Body of pancreas (tissue), 4 donors: ENCODE measurements at regions not wholly inside any gene's neighbourhood (a gene's known extent, or its start where the extent isn't known, plus 50 kb on each side); places are given as distances from the start of the nearest gene placed in this dataset.

Source experiments
- ATAC-seq: fragments of 150-250 bp; one replicate; pipeline ENCODE4 v1.9.1; 2016
- DNase-seq, 4 donors: peaks; one replicate each; pipeline ENCODE4 v3.0.0-alpha.2; 2019
- H3K27ac ChIP-seq, 4 donors: fragments of 200-600 bp; sonication (generic); 1 replicate in 3 of 4; 2 replicates in 1 of 4; pipeline versions ENCODE4 v1.5.1 to v1.6.1; 2016 to 2019; ENCODE audit warnings: mild to moderate bottlenecking in 1 of 4, mixed read lengths in 1 of 4, moderate library complexity in 1 of 4
- H3K27me3 ChIP-seq, 2 donors: fragments of 200-600 bp; sonication (generic); one replicate each; pipeline ENCODE4 v1.6.0; 2016; ENCODE audit warnings: mild to moderate bottlenecking in 1 of 2
- H3K36me3 ChIP-seq, 2 donors: fragments of 200-600 bp; sonication (generic); replicated peaks in 1 of 2; 2 replicates each; pipeline ENCODE4 v1.5.1; 2016; ENCODE audit warnings: low read depth in 2 of 2; ENCODE audit not compliant: insufficient read depth in 1 of 2
- H3K4me1 ChIP-seq: fragments of 200-600 bp; sonication (generic); one replicate; pipeline ENCODE4 v1.6.0; 2016
- H3K4me3 ChIP-seq, 2 donors: fragments of 200-600 bp; sonication (generic); 1 replicate in 1 of 2; 2 replicates in 1 of 2; pipeline ENCODE4 v1.5.1; 2016 to 2019
- H3K9me3 ChIP-seq, 3 donors: fragments of 200-600 bp; sonication (generic); 1 replicate in 2 of 3; 2 replicates in 1 of 3; pipeline ENCODE4 v1.5.1; 2016
- POLR2A ChIP-seq, 3 donors: fragments of 450-650 bp; IDR thresholded peaks; one replicate each; pipeline ENCODE4 v1.6.1; 2016; ENCODE audit warnings: antibody characterized with exemption in 3 of 3, mild to moderate bottlenecking in 2 of 3
- WGBS, 2 donors: methylation state at CpG; one replicate each; pipeline ENCODE4 v1.1.5; 2017; 5-methylcytosine and 5-hydroxymethylcytosine counted together
- intact Hi-C: fragments of 100-400 bp; cut with DNase I; formaldehyde crosslinking; loops from one replicate; pipeline ENCODE4 v1.15.1; 2023
- TF ChIP-seq, protein P1 (sequence below), 7 experiments: fragments of 450-650 bp in 4 of 7; fragments of 200-600 bp in 3 of 7; sonication (generic) in 3 of 7; IDR thresholded peaks; one replicate each; pipeline ENCODE4 v1.5.1; 2016 to 2019; ENCODE audit warnings: antibody characterized with exemption in 7 of 7

DNA sequence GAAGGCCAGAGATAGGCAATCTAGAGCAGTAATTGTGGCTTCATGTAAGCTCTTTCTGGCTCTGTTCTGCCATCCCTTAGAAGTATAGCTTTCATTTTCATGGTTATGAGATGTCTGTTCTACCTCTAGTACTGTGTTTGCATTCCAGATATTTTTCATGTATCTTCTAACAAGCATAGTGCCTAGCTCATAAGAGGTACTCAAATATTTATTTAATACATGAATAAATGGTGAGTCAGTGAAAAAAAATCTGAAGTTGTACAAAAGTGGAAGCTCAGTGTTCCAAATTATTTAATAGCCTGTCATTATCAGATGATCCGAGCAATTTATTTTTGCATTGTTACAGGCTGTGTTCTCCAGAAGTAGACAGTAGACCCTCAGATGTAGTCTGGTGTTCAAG lies 64.3 kb downstream of the OXSM start:
- peaks cover under 1% of the 10 kb centered on the region for H3K4me1 ChIP-seq
- no peak overlapping the region for H3K27ac ChIP-seq
- TF ChIP-seq, protein P1, sequence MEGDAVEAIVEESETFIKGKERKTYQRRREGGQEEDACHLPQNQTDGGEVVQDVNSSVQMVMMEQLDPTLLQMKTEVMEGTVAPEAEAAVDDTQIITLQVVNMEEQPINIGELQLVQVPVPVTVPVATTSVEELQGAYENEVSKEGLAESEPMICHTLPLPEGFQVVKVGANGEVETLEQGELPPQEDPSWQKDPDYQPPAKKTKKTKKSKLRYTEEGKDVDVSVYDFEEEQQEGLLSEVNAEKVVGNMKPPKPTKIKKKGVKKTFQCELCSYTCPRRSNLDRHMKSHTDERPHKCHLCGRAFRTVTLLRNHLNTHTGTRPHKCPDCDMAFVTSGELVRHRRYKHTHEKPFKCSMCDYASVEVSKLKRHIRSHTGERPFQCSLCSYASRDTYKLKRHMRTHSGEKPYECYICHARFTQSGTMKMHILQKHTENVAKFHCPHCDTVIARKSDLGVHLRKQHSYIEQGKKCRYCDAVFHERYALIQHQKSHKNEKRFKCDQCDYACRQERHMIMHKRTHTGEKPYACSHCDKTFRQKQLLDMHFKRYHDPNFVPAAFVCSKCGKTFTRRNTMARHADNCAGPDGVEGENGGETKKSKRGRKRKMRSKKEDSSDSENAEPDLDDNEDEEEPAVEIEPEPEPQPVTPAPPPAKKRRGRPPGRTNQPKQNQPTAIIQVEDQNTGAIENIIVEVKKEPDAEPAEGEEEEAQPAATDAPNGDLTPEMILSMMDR (IDR thresholded peaks at IDR 0.05) = no peak
- TF ChIP-seq POLR2A (IDR thresholded peaks at IDR 0.05) = no peak
- no peaks in the 10 kb centered on the region for H3K27me3 ChIP-seq
- DNase-seq (no peak), ATAC-seq (no peak)
- 46 to 51% methylated on average over 1 of the region's 1 CpG for WGBS, 2 donors
- no peaks in the 10 kb centered on the region for H3K36me3 ChIP-seq
- H3K4me3 ChIP-seq = no peak overlapping the region
- H3K9me3 ChIP-seq = no peaks in the 10 kb centered on the region
- intact Hi-C loops = no loop called here

DNA sequence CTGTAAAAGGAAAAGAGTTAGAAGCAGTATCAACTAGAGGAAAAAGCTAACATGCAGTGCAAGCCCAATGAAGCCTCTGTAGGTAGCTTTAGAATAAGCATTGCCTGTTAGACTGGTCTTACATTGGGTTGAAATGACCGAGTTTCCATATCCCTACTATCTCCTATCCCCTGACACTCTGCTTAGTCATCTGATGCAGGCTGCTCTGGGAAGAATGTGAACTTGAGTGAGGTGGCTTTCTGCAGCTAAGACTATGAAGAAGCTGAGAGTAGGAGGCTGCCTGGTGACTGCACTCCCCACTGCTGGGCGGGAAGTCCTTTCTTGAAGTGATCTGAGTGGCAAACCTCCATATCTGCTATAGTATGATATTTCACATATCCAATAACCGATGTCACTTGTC lies 64.7 kb downstream of the OXSM start:
- ATAC-seq (no peak), DNase-seq (no peak)
- Histone ChIP-seq H3K27me3 (no peaks in the 10 kb centered on the region), H3K9me3 (no peaks in the 10 kb centered on the region), H3K4me1 (no peaks in the 10 kb centered on the region), H3K27ac (no peak overlapping the region), H3K4me3 (no peak overlapping the region), H3K36me3 (no peaks in the 10 kb centered on the region)
- intact Hi-C loops = no loop called here
- TF ChIP-seq, protein P1 (IDR thresholded peaks at IDR 0.05) = no peak
- no peak for TF ChIP-seq POLR2A (IDR thresholded peaks at IDR 0.05)
- 77 to 80% methylated on average over 3 of the region's 3 CpGs for WGBS, 2 donors

DNA sequence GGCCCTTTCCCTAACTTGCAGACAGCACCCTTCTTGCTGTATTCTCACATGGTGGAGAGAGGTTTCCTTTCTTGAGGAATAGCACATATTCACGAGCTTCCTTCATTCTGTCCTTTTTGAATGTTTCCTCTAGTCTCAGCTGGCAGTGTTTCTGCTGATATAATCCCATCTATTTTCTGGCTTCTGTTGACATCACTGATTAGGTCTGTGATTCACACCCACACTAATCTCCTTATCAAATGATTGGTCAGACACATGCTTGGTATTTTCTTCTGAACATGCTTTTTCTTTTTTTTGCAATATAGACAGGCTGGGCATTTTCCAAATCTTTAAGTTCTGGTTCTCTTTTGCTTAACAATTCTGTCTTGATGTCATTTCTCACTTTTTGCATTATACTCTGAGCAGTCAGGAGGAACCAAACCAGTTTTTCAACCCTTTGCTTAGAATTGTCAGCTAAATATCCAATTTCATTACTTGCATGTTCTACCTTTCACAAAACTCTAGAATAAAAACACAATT lies 65.4 kb downstream of the OXSM start:
- no peak for DNase-seq
- WGBS, 2 donors = 31 to 36% methylated on average over 1 of the region's 1 CpG
- Histone ChIP-seq H3K36me3 (no peaks in the 10 kb centered on the region), H3K4me1 (no peaks in the 10 kb centered on the region), H3K27ac (no peak overlapping the region), H3K4me3 (no peak overlapping the region), H3K9me3 (no peaks in the 10 kb centered on the region), H3K27me3 (no peaks in the 10 kb centered on the region)
- TF ChIP-seq, protein P1 (IDR thresholded peaks at IDR 0.05) = no peak
- TF ChIP-seq POLR2A (IDR thresholded peaks at IDR 0.05) = no peak
- intact Hi-C loops = no loop called here
- no peak for ATAC-seq

DNA sequence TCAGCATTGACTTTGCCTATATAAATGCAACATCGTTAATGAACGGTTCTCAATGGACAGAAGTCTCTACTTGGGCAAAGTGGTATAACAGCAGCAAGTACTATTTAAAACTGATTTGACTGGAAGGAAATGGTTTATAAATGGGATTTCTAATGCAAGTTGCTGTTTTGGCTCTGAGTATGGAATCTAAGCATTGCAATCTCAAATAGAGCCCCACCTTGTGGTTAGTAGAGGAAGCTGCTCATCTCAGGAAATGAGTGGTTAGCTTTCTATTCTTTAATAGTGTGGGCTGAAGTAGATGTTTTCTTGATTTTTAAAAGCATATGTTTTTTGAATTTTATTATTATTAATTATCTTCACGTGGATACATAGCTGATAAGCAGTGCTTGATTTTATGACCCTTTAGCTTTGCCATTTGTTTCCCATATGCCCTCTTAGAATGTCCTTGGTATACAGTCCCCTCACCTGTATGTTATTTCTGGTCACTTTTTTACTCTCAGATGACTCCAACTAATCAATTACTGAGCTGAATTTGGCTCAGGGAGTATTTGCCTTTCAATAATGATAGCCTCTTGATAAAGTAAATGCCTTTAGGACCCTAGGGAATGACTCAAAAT lies 67.1 kb downstream of the OXSM start:
- TF ChIP-seq POLR2A (IDR thresholded peaks at IDR 0.05) = no peak
- TF ChIP-seq, protein P1 (IDR thresholded peaks at IDR 0.05) = peak; percentile 44 to 75 (median 70)
- peak; percentile 65 for ATAC-seq
- no peaks in the 10 kb centered on the region for H3K27me3 ChIP-seq
- H3K9me3 ChIP-seq = no peaks in the 10 kb centered on the region
- DNase-seq = peak in 3 of 4 donors; percentile 6 to 35 (median 19)
- 63 to 68% methylated on average over 3 of the region's 3 CpGs for WGBS, 2 donors
- intact Hi-C loops = no loop called here
- no peak overlapping the region for H3K27ac ChIP-seq
- H3K36me3 ChIP-seq = no peaks in the 10 kb centered on the region
- H3K4me3 ChIP-seq = no peak overlapping the region
- H3K4me1 ChIP-seq = no peaks in the 10 kb centered on the region

DNA sequence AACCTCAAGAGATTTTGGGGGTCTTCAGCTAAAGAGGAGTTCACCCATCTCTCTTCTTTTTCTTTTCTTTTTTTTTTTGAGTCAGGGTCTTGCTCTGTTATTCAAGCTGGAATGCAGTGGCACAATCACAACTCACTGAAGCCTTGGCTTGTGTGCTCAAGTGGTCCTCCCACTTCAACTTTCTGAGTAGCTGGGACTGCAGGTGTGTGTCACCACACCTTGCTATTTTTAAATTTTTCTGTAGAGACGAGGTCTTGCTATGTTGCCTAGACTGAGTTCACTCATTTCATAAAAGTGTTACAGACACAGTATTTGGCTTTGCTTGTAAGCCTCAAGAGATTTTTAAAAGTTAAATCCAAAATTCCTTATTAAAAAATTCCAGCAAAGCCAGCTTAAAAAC lies 71.7 kb downstream of the OXSM start:
- no peaks in the 10 kb centered on the region for H3K4me1 ChIP-seq
- no peak overlapping the region for H3K27ac ChIP-seq
- H3K9me3 ChIP-seq = no peaks in the 10 kb centered on the region
- no peak for ATAC-seq
- intact Hi-C loops = no loop called here
- H3K27me3 ChIP-seq = no peaks in the 10 kb centered on the region
- DNase-seq = no peak
- no peaks in the 10 kb centered on the region for H3K36me3 ChIP-seq
- H3K4me3 ChIP-seq = no peak overlapping the region
- no peak for TF ChIP-seq POLR2A (IDR thresholded peaks at IDR 0.05)
- TF ChIP-seq, protein P1 (IDR thresholded peaks at IDR 0.05) = no peak
- WGBS, 2 donors = 71 to 84% methylated on average over 1 of the region's 1 CpG
